GM21529 (cell line): ENCODE measurements at regions not wholly inside any gene's neighbourhood (a gene's known extent, or its start where the extent isn't known, plus 50 kb on each side); places are given as distances from the start of the nearest gene placed in this dataset.

Experiments
- ATAC-seq: cut with Tn5 transposase; IDR thresholded peaks from one replicate; pipeline ENCODE4 v1.9.1; 2021; ENCODE audit not compliant: unreplicated experiment

DNA sequence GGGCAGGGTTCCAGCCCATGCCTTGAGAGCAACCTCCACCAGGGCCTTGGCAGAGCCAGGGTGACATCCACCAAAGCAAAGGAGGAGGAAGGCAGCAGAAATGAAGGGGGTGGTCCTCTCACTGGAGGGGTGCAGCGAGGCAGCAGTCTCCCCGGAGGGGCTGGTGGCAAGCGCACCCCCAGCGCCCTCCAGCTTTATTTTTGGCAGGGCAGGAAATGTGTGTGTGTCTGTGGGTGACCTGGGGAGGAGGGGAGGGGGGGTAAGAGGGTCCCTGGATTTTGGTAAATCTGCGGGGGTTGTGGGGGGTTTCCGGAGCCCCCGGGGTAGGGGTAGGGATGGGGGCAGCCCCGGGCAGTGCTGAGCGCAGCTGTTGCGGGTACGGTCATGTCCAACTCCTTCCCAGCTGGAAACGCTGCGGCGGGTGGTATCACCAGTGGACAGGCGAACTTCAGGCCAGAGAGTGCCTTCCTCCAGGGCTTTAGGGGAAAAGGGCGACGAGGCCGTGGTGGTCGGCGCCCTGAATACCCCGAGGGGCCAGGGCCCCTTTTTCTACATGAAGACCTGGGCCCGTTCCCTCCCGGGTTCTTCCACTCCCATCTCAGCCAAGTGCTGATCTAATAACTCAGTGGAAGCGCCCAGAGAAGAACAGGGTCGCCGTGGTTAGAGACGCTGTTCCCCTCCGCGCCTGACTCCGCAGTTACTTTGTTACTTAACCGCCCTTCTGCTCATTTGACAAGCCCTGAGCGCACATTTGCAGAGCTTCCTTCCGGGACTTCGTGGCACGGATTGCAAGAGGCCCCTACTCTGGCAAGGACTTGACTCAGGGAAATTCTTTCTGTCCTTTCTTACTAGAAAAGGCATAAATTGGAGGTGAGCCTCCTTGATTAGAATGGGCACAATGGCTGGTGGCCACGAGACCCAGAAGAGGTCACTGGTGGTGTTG lies 55.2 kb downstream of the FOS start:
- ATAC-seq: no peak

DNA sequence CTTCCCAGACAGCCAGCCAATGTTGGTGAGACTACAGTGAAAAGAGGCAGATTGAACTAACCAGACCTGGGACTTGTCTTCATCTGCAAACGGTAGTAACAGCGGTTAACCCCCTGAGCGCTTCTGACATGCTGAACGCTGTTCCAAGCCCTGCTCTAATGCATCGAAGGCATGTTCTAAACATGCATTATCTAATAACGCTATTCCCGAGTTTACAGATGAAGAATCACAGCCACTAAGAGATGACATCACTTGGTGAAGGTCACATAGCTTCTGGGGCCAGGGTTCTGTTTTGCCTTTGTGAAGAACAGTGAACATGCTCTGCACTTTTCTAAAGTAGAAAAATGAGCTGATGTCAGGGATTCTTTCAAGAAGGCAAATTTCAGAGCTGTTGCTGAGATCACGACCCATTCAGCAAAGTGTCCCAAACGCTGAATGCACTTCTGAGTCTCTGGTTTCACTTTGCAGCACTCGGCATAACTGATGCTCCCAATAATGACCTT lies 56.0 kb downstream of the FOS start:
- no peak for ATAC-seq

GRCh38 chr14:75335571-75335970 lies 56.9 kb downstream of the FOS start:
- no peak for ATAC-seq

DNA sequence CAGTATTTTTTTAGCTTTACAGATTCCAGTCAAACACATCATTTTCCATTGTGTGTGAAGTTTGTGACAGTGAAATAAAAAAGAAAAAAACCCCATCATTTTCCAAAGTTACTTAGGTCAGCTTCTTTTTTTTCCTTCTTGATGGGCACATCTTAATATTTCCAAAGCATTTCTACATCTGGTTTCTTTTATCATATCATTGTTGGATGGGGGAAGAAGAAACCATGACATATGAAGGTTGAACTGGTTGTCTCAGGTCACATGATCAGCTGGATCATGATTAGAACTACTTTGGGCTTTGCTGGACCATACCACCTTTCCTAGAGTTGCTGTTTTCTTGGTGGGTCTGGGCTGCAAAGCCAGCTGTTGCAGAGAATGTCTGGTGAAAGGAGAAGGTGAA lies 59.8 kb downstream of the FOS start:
- ATAC-seq: no peak

DNA sequence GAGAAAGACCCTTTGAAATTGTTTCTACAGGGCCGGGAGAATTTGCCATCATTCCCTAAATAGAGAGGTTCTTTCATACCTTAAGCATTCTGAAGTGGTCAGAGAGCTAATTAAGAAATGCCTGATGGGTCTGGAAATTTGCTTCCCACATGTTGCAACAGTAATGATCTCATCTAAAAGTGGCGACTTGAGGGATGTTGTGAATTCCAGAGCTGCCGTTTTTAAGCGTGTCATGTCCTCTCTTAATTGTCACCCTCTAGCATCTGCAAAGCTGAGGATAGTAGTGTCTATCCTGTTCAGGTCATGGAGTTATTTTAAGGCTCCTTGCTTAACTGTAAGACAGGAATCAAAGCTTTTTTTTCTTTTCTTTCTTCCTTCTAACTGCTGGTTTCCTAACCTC lies 60.4 kb downstream of the FOS start:
- ATAC-seq: no peak

DNA sequence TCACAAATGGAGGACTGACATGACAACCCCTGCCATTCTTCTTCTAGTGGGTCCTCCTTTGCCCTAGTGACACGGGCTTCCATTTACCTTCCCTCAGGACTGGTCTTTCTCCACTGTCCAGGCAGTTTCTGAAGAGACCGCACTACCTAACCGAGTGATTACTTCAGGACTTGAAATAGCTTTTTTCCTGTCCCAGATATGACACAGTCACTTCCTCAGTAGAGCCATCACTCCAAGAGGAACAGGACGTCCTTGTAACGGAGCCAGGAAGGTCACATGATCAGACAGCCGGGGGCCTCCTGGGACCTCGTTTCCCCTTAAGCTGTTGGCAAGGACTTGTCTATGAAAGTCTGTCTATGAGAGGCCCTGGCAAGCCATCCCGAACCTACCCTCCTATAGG lies 62.3 kb downstream of the FOS start:
- ATAC-seq: no peak

DNA sequence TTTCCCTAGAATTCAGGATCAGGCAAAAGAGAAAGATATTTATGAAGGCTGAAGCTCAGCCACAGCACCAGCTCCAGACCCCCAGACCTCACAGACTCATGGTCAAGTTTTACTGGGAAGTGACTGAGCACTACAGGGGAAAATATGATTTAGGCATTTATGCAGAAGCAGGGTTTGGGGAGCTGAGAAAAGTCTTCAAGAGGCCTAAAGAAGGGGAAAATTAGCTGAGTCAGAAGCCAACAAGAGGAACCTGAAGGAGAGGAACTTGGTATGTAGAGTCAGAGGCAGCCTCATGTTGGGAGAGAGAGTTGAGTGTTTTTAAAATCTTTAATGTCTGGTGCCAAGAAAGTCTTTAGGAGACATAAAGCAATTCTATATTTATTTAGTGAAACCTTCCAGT lies 63.0 kb downstream of the FOS start:
- ATAC-seq: no peak

DNA sequence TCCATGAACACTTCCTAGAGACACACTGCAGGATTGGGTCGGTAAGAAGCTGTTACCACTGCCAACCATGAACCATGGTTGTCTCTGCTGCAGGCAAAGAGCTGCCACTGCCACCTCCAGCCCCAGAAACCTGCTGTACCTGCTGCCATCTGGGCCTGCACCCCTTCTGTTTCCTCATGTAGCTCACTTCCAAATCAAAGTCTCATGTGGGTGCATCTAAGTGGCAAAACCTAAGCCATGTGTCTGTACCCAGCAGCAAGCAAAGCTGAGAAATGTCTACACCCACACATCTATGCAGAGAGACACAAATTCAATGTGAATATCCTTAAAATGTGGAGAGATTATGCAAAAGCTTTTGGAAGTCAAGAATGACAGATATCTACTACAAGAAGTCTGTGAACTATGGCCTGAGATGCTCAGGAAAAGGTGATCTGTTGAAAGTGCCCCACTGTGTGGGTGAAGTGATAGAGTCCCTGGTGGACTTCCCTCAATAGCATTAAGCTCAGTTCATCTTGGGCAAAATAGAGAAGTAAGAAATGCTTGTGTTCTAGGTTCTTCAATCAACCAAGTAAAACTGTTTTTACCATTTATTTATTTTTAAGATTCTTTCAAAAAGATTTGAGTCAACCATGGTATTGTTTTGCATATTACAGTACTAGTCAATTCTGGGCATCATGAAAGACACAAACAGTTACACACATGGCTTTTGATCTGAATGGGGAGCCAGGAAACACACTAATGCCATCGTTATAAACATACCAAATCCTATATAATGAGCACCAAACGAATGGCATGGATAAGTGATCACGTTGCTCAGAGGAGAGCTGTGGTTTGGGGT lies 64.4 kb downstream of the FOS start:
- ATAC-seq: peak; percentile 49

- ATAC-seq: no peak
Measured at GRCh38 chr14:75343911-75344310, 65.3 kb downstream of the FOS start.

GRCh38 chr14:75344411-75344810 lies 65.8 kb downstream of the FOS start:
- ATAC-seq: no peak

DNA sequence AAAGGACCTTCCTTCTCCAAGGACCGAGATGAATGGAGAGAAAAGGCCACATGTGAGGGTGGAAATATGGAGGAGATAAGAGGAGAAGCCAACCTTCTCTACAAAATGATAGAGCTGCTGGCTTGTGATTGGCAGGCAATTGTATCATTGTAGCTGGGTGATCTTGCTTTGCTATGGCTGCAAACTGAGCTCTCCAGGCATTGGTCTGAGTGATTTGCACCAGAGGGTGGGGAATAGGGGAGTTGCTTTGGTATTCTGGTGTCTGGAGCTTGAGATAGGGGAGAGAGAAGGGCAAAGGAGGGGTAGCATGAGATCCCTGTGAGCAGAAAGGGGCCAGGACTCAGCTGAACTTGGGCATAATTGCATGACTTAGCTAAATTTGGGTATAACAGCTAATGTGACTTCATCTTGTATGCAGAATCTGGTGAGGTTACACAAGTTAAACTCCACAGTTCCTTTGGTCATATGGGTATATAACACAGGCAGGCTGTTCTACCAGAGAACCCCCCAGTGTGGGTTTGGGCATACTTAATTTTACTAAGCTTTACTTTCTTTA lies 72.0 kb downstream of the FOS start:
- ATAC-seq: no peak

GRCh38 chr14:75359098-75359497 lies 68.7 kb upstream of the JDP2 start:
- ATAC-seq: no peak

DNA sequence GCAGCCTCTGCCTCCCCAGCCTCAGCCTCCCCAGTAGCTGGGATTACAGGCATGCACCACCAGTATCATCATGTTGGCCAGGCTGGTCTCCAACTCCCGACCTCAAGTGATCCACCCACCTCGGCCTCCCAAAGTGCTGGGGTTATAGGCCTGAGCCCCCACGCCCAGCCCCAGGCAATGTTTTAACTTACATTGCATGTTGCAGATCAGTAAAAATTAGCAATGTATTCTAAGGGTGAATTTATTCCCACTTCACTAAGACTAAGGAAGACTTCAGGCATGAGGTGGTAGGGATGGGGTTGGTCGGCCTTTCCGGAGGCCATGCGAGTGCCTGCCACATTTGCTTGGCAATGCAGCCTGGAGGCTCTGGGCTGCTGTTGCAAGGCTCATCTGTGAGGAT lies 66.8 kb upstream of the JDP2 start:
- ATAC-seq: no peak

DNA sequence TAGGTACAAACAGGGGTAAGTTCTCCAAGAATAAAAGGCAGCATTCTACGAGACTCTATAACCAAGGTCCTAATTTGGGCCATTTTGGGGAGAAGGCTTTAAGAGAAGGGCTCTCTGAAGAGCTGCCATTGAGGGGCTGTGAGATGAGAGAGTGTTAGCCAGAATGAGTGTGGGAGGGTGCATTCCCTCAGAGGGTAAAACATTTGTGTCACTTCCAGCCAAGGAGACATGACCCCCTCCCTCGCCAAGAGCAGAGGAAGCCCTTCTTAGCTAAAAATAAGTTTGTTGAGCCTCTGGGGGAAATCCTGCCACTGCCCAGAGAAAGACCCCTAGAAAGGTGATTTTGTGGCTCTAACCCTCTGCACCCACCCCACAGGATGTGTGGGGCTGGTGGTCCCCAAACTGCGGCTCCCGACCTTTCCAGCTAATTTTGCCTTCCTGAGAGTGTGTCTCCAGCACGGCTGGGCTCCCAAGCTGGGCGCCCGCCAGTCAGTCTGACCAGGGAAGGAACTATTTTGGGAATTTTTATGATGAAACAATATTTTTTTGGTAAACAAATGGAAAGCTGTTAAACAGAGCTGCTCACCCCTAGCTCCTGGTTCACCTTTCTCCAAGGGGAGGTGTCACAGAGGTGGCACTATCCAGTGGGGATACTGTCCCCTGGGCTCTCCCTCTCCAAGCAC lies 65.9 kb upstream of the JDP2 start:
- ATAC-seq: no peak

GRCh38 chr14:75363130-75363529 lies 64.7 kb upstream of the JDP2 start:
- no peak for ATAC-seq

DNA sequence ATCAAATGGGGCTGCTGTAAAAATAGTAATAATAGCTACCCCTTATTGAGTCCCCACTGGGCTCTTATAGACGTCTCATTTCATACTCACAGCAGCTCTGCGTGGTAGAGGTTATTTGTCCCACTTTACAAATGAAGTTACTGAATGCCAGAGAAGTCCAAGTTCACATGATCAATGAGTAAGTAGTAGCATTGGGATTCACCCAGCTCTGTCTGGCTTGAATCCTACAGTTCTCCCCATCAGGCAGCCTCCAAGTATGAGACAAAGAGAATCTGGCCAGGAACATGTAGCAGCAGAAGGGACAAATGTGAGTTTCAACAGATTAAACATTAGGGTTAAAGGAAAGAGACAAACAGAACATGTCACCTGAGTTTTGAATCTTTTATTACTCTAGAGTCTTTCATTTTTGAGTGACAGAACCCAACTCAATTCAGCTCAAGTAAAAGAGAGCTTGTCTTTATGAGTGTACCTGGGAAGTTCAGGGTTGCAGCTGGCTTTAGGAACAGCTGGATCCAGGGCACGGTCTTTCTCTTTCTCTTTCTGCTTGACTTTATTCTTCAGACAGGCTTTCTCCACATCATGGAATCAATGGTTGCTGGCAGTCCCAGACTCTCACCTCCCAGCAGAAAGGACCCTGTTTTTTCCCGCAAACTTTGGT lies 64.1 kb upstream of the JDP2 start:
- no peak for ATAC-seq

- ATAC-seq: no peak
Measured at GRCh38 chr14:75365116-75365515, 62.7 kb upstream of the JDP2 start.

GRCh38 chr14:75366963-75367362 lies 60.9 kb upstream of the JDP2 start:
- ATAC-seq: no peak

DNA sequence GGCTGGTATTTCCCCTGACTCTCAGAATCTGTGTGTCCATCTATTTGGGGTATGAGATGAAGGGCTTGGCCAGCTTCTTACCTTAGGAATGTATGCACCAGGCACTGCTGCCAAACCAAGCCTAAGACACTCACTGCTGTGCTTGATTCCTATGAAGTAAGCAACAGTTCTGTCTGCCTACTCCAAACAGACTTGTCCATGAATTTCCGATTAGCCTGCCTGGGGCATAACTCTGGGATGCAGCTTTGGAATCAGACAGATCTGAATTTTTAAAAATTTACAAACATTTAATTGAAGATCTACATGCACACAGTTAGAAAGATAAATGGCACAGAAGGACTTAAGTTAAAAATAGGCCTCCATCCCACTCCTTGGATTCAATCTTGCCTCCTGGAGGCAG lies 59.5 kb upstream of the JDP2 start:
- ATAC-seq: no peak

GRCh38 chr14:75369506-75369905 lies 58.3 kb upstream of the JDP2 start:
- no peak for ATAC-seq
